Ecto neural progenitor cell (in vitro differentiated cells): ENCODE measurements at regions not wholly inside any gene's neighbourhood (a gene's known extent, or its start where the extent isn't known, plus 50 kb on each side); places are given as distances from the start of the nearest gene placed in this dataset.
A peak's percentile ranks its signal among the peaks of the same experiment; 100 is the strongest.

Experiments used
- DNase-seq: peaks from one replicate; pipeline ENCODE4 v3.0.0-alpha.2; 2018; ENCODE audit warnings: low spot score

DNA sequence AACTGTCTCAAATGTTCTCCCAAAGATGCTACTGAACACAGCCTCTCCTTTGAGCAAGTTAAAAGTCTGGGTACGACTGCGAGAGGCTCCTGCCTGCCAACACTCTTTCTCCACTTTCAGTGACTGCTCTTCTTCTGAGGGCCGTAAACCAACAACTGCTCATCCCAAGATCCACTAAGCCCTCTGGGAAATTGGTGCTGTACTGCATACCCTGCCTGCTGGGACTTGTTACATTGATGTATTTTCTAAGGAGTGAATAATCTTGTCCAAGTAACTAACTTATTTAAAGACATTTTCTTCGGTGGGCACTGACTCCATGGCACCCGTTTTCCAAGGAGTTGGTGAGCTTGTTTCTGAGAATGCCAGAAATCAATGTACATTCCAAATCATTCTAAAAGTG, 87.2 kb downstream of the ZNF280B start:
- DNase-seq, result no peak

DNA sequence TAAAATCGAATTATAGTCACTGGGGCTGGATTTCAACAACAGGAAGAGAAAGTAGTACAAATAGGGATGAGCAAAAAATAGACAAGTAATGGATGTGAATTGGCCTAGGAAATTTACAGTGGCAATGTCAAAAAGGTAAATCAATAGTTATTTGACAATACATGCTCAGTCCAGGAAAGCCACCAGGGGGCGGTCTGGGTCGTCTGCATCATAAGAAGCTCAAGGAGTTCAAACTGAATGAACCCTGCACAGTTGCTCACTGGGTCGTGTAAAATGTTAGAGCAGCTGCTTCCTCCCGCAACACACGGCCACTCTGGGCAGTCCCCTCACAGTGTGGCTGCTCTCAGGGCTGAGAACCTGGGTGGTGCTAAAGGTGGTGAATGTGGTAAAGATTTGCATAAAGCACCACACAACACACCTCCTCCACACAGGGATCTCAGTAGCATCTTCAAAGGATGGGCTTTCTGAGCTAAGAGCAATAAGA, 85.9 kb downstream of the ZNF280B start:
- peak; percentile 85 for DNase-seq

DNA sequence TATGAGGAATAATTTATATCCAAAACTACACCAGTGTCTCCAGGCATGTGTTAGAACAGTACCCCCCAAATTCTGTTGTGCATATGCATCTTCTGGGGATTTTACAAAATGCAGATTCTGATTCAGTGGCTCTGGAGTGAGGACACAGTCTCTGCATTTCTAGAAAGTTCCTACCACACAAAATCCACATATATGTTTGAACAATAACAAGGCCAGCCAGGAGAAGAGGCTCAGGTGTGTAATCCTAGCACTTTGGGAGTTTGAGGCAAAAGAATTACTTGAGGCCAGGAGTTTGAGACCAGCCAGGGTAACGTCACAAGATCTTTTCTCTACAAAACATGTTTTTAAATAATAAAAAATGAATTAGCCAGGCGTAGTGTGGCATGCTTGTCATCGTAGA, 84.9 kb downstream of the ZNF280B start:
- no peak for DNase-seq

DNA sequence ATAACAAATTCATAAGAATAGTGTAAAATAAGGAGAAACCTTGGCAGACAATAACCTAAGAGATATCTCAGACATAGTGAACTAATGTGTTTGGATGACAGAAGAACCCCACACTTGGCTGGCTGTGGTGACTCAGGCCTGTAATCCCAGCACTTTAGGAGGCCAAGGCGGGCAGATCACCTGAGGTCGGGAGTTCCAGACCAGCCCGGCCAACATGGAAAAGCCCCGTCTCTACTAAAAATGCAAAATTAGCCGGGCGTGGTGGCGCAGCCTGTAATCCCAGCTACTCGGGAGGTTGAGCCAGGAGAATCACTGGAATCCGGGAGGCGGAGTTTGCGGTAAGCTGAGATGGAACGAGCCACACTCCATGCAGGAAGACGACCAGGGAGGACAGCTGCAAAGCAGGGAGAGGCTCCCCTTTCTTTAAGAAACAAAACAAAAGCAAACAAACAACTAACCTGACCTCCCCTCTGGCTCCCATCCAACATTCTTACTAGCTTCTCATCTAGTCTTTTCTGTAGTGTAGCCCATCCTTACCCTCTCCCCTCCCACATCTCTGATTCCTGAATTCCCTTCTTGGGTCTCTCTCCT, 84.2 kb downstream of the ZNF280B start:
- no peak for DNase-seq

DNA sequence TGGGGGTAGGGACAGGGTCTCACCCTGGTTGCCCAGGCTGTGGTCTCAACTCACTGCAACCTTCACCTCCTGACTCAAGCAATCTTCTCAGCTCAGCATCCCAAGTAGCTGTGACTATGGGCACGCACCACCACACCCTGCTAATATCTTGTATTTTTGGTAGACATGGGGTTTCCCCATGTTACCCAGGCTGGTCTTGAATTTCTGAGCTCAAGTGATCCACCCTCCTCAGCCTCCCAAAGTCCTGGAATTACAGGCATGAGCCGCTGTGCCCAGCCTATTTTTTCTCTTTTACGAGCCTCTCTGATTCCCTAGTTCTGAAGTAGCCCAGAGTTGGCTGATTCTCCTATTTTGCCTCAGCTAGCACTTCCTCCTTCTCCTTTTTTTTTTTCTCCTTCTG, 83.6 kb downstream of the ZNF280B start:
- no peak for DNase-seq

DNA sequence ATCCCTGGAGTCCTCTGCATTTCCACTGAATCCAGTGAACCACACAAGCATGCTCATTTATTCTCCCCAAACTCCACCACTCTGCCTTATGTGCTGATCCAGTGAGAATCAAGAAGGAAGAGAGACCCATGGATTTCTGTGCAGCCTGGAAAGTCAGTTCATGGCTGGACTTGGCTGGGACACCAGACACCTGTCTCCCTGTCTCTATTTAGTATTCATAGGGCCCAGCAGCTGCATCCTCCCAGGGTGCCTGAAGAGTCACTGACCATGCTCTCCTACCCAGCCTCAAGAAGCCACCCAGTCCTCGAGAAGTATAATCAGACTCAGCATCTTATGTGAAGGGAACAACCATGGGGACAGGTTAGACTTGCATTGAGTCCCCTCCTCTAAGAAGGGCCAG, 83.2 kb downstream of the ZNF280B start:
- DNase-seq, result no peak

DNA sequence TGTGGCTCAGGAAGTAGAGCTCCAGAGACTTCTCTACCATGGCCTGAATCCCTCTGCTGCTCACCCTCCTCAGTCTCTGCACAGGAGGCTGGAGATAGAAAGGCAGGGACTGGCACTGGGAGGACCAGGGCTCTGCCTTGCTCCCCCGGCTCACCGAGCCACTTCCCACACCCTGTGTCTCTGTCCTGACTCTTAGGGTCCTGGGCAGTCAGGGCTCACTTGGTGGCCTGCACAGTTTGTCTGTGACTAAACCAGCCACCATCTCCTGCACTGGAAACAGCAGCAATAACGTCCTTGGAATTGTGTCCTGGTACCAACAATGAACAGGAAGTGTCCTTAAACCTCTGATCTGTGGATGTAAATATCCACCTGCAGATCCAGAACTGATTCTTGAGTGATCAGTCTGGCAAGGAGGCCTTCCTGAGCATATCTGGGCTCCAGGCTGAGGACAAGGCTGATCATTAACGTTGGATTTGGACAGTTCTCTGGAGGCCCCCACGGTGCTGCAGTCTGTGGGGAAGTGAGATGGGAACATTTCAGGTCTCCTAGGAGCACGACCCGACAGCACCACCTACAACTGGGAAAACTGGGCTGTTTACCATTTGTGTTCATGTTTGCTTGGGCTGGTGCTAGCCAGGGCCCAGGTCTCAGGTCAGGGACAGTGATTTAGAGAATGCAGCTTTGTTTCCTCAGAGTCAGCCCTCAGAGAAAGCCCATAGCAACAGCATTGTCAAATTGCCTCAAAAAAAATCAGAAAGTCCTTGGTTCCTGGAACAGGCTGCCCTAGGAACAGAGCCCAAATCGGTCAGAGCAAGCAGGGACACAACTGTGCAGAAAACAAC, 82.5 kb downstream of the ZNF280B start:
- DNase-seq, result no peak

DNA sequence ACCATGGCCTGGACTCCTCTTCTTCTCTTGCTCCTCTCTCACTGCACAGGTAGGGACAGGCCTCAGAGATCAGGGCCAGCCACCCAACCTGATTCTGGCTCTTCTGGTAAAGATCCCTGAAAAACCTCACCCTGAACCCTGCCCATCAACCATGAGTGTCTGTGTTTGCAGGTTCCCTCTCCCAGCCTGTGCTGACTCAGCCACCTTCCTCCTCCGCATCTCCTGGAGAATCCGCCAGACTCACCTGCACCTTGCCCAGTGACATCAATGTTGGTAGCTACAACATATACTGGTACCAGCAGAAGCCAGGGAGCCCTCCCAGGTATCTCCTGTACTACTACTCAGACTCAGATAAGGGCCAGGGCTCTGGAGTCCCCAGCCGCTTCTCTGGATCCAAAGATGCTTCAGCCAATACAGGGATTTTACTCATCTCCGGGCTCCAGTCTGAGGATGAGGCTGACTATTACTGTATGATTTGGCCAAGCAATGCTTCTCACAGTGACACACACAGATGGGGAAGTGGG, 80.9 kb downstream of the ZNF280B start:
- no peak for DNase-seq

DNA sequence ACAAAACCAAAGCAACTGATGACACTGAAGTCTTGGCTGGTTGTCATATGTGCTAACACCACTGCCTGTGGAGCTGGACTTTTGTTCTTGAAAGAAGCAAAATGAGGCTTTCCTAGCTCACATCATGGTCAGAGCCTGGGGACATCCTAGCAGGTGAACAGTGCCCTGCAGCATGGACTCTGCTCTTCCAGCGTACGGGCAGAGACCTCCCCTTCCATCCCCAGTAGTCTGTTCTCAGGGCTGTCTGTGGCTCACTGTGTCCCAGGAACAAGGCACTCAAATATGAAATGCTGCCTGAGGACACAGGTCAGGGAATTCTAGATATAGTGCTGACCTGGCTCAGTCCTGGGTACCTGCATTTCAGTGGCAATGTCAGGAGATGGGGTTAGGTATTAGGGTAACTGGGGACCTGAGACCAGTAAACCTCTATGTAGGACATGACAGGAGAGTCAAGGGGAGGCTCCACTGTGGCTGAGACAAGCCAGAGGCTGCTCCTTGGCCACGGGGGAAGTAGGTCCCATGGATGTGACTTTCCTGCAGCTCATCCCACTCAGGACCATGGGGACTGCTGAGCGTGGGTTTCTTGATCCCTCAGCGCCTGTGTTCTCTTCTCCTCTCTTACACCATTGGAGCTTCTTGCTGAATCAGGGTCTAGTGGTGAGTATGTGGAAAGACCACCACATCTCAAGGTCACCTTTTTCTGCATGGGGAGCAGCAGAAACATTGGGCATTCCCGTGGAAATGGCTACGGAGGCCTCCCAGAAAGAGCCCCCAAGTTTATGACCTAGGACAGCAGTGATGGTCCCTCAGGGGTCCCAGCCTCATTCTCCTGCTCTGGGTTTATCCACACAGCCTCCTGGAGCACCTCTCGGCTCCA, 80.1 kb downstream of the ZNF280B start:
- DNase-seq, result no peak

DNA sequence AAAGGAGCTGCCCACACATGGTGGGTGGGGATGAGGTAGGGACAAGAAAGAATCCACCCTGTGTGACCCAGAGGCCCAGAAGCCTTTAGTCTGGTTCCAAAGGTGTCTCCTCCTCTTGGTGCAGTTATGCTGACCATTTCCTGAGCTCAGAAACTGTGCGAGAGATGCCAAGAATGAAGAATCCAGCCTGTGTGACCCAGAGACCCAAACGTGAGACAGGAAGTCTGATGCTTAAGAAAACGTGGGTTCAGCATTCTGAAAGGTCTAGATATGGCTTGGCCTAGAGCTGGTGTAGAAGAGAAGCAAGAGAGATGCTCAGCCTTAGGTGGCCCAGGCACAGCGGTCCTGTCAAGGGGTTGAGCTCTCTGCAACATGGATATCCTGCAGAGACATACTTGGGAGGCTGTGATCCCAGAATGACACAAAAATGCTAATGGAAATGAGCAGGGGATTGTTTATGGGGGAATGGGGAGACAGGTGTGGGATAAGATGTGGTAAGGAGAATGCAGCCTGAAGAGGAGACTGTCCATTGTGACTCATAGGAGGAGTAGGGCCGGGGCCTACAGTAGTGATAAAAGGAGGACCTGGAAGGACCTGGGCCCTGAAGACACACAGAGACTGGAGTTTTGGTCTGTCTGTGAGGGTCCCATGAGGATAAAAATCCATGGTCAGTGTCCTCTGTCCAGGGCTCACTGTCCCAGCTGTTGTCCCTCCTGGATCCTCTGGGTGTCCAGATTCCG, 79.0 kb downstream of the ZNF280B start:
- no peak for DNase-seq

DNA sequence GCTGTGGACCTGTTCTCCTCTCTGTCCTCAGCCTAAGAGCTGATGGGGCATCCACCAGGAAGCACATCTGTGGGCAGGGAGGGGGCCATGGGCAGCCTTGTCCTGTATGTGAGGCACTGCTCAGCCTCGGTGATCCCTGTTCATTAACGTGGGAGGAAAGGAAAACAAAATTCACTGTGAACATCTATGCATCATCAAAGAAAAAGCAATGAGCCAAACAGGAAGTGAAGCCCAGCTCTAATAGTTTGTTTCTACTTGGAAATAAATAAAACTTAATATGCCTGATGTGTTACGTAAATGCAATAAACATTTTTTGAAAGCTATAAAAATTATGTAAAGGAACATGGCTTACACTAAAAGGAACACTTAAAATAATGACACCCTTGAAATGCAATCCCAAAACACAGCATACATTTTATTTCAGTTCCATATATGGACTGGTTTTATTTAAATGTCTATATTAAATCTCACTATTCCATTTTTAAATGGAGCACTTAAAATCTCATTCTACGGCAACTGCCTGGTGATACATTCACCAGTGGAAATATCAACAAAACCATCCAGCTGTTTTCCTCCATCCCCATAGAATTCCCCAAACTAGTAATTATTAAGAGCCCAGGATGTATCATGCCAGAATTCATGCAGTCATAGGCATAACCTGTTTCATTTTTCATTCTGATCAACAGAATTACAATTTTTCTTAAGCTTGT, 78.3 kb downstream of the ZNF280B start:
- DNase-seq, result no peak

DNA sequence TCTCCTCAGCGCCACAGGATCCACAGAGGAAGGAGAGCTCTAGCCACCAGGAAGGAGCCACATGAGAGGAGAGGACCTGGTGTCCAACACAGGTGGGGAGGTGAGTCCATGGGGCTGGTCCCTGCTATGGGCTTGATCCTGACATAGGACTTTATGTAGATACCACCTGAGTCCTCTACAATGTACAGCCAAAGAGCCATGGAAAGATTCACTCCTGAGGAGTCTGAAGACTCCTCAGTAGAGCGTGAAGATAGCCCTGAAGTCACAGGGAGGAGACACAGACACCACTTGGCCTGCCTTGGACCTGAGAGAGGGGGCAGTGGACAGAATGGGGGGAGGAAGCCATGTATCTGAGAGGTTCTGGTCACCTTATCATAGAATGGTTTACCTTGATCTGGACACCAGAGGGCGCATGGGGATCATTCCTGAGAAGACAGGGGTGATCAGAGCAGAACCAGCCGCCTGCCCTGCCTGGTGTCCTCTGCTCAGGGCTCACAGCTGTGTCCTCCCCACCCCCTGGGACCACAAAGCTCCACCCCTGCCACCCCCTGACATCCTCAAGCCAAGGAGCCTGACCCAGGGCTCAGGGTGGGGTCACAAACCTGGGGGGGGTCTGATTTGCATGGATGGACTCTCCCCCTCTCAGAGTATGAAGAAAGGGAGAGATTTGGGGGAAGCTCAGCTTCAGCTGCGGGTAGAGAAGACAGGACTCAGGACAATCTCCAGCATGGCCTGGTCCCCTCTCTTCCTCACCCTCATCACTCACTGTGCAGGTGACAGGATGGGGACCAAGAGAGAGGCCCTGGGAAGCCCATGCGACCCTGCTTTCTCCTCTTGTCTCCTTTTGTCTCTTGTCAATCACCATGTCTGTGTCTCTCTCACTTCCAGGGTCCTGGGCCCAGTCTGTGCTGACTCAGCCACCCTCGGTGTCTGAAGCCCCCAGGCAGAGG, 77.0 kb downstream of the ZNF280B start:
- DNase-seq, result peak; percentile 76

DNA sequence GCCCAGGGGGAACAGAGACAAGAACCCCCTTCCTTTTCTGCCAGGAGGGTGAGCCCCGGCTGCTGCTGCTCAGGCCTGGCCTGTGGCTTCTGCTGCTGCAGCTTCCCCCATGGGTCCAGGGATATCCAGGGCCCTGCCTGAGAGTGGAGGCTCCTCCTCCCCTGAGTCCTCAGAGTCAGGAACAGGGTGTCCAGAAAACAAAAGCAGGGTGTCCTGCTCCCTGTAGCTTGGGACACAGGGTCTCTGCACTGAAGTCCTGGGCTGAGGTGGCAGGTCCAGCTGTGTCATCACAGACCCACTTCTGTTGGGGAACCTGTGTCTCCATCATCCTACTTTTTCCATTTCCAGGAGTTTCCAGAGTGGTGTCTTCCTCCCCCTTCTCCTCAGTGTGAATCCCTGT, 76.1 kb downstream of the ZNF280B start:
- DNase-seq, result no peak

DNA sequence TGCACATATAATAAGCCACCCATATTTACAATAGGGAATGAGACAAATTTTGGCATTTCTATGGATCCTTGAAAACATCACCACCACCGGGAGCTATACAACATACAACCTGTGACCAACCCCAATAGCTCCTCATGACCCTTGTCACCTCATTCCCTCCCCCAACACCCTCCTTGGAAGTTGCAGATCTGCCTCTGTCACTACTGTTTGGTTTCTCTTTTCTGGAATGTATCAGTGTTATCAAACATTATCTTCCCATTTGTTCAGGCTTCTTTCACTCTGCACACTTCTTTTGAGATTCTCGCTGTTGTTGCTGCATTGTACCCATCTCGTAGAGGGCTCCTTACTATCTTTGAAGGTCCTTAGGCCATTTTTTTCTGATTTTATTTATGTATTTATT, 75.6 kb downstream of the ZNF280B start:
- DNase-seq, result no peak

DNA sequence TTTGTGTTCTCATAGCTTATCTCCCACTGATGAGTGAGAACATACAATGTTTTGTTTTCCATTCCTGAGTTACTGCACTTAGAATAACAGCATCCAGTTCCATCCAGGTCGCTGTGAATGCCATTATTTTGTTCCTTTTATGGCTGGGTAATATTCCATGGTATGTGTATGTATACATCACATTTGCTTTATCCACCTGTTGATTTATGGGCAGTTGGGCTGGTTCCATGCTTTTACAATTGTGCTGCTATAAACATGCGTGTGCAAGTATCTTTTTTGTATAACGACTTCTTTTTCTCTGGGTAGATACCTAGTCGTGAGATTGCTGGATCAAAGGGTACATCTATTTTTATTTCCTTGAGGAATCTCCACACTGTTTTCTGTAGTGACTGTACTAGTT, 74.8 kb downstream of the ZNF280B start:
- no peak for DNase-seq
